Stimulated activated CD8-positive, alpha-beta memory T cell treated with anti-CD3 and anti-CD28 coated beads, Interleukin-7, amount 100 ng/mL, for 4 hours (primary cell): ENCODE measurements at regions not wholly inside any gene's neighbourhood (a gene's known extent, or its start where the extent isn't known, plus 50 kb on each side); places are given as distances from the start of the nearest gene placed in this dataset.

Experiments
- DNase-seq, 2 donors: peaks; one replicate each; pipeline ENCODE4 v3.0.0-alpha.2; 2020; ENCODE audit warnings: low read depth in 2 of 2

- DNase-seq, result peak; percentile 27 to 33
Measured at GRCh38 chr15:70474471-70475406, 288.6 kb downstream of the UACA start.

- no peak for DNase-seq
Measured at GRCh38 chr15:70473581-70474370, 289.6 kb downstream of the UACA start.

GRCh38 chr15:70471517-70471916 is 291.8 kb downstream of the UACA start:
- no peak for DNase-seq

GRCh38 chr15:70470556-70471191 is 292.7 kb downstream of the UACA start:
- no peak for DNase-seq

- DNase-seq, result no peak
Measured at GRCh38 chr15:70469651-70470555, 293.5 kb downstream of the UACA start.

DNA sequence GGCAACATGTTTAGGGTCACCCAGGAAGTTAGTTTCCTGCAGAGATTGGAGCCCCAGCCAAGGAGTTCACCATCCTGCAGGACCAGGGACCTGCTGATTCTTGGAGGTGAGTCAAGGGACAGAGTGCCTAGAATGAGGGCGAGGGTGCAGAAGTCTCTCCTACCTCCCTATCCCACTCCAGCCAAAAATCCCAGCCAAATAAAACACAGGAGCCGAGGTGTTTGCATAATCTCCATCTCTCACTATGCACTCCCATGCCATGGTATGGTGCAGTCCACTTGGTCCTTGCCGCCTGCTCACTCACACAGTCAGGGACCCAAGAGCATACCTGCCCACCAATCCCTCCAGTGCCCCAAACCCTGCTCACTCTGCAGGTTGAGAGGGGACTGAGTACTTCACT is 294.2 kb downstream of the UACA start:
- DNase-seq, result no peak

- DNase-seq, result no peak
Measured at GRCh38 chr15:70466895-70467529, 296.3 kb downstream of the UACA start.

DNA sequence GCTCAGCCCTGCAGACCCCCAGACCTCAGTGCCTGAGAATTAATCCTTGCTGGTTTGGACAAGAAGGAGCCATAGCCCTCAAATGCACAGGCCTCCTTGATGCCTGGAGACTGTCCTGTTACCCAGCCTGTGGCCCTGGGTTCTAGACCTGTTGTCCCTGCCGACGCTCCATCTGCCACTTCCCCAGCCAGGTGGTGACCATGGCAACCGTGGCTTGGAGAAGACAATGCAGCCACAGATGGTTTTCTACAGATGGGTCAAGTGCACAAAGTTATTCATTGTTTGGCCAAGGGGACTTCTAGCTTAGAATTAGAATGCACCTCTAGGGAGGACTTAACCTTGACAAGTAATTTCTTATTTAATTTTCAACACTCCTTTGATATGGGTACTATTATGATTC is 297.1 kb downstream of the UACA start:
- DNase-seq, result no peak

GRCh38 chr15:70465812-70466211 is 297.5 kb downstream of the UACA start:
- DNase-seq, result no peak

- no peak for DNase-seq
Measured at GRCh38 chr15:70463453-70463834, 299.9 kb downstream of the UACA start.

GRCh38 chr15:70461992-70462391 is 301.4 kb downstream of the UACA start:
- DNase-seq, result no peak

DNA sequence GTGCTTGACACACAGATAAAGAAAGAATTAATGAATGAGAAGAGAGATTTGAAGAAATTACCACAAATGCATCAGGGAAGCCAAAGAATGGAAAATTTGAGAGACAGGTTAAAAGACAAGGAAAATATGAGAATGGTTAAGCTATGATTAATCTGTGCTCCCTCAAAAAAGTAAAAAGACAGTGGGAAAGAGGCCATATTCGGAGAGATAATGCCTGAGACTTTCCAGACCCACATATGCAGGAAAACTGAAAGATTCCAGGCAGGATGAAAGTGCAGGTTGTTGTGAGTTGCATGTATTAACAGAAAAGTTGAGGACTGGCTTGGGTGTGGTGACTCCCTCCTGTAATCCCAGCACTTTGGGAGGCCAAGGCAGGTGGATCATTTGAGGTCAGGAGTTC is 302.3 kb downstream of the UACA start:
- DNase-seq, result no peak

GRCh38 chr15:70459312-70459711 is 304.0 kb downstream of the UACA start:
- DNase-seq, result no peak

- no peak for DNase-seq
Measured at GRCh38 chr15:70453766-70454165, 309.6 kb downstream of the UACA start.

GRCh38 chr15:70453238-70453637 is 310.1 kb downstream of the UACA start:
- DNase-seq, result no peak

DNA sequence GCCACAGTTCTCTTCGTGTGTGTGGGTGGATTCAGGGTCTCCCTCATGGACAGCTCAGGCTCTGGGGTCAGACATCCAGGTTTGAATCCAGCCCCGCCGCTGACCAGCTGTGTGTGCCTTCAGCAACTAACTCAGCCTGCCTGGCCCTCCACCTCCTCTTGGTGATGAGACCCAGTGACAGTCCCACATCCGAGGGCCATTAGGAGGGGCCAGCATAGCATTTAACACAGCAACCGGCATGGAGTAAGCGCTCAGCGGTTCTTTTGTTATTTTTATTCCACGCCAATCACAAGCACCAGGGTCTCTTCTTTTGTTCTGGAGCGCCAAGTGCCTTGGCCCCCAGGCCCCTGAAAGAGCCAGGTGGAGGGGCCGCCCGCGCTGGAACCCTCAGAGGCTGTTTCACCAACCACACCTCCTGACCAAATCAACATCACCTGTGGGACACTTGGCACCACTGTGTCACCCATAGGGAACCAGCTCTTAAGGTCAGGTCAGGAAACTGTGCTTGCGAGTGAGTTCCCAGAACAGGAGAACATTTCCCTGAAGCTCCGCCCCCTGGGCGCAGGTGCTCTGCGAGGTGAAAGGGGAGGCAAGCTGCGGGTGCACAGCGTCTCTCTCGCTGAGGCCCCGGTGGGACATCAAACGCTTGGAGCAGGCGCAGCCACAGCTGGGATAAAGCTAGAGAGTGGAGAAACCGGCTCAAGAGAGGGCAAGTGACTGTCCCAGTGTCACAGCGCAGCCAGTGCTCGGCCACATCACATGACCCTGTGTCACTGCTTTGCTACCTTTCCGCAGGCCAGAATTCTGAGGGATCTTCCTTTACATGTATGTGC is 311.3 kb downstream of the UACA start:
- DNase-seq, result peak in 1 of 2 donors; percentile 14

- DNase-seq, result no peak
Measured at GRCh38 chr15:70450142-70450443, 313.3 kb downstream of the UACA start.

- DNase-seq, result no peak
Measured at GRCh38 chr15:70449311-70450141, 313.8 kb downstream of the UACA start.
